ENCODE measurements at regions not wholly inside any gene's neighbourhood (a gene's known extent, or its start where the extent isn't known, plus 50 kb on each side); places are given as distances from the start of the nearest gene placed in this dataset.

- TF ChIP-seq CTCF (IDR thresholded peaks at IDR 0.05) (no peak), POLR2A (IDR thresholded peaks at IDR 0.05) (no peak), POLR2AphosphoS5 (IDR thresholded peaks at IDR 0.05; ENCODE audit: insufficient read depth in 1 of 2, low read depth in 1 of 2) (no peak)
These were observed 327.3 kb downstream of the HACE1 start for GRCh38 chr6:104532462-104532861.
